HEK293 (cell line): ENCODE measurements at regions not wholly inside any gene's neighbourhood (a gene's known extent, or its start where the extent isn't known, plus 50 kb on each side); places are given as distances from the start of the nearest gene placed in this dataset.

Experiments
- CTCF ChIA-PET: fragments of 350-600 bp; formaldehyde crosslinking; extraction: SDS; loops from one replicate; lab custom pipeline; 2021; ENCODE audit warnings: antibody characterized with exemption; lab: Yijun Ruan, JAX
- POLR2A ChIA-PET: fragments of 300-600 bp; formaldehyde crosslinking; extraction: SDS; loops from one replicate; lab custom pipeline; 2020; ENCODE audit warnings: antibody characterized with exemption, inconsistent platforms; lab: Yijun Ruan, JAX
- H3K27ac ChIP-seq: fragments of 200-500 bp; sonication (Bioruptor generic); 2 replicates; pipeline ENCODE4 v1.5.1; 2014; ENCODE audit warnings: low read depth, low read length, control low read depth, inconsistent platforms; ENCODE audit errors: extremely low read depth
- H3K36me3 ChIP-seq, 2 experiments: fragments of 200-500 bp in 1 of 2; sonication (Bioruptor generic) in 1 of 2; 1 replicate in 1 of 2; 2 replicates in 1 of 2; pipeline ENCODE4 v1.5.1; 2014 to 2017; ENCODE audit warnings: inconsistent platforms in 2 of 2, low read length in 2 of 2; ENCODE audit not compliant: control insufficient read depth in 2 of 2, insufficient read depth in 1 of 2
- H3K4me1 ChIP-seq: fragments of 200-500 bp; sonication (Bioruptor generic); 2 replicates; pipeline ENCODE4 v1.5.1; 2014; ENCODE audit warnings: mild to moderate bottlenecking, low read length, inconsistent platforms; ENCODE audit not compliant: control insufficient read depth, insufficient read depth
- H3K4me3 ChIP-seq: 2 replicates; pipeline ENCODE4 v1.5.1; 2011; ENCODE audit warnings: low read depth, mild to moderate bottlenecking, control low read depth, low read length, moderate library complexity
- H3K9me3 ChIP-seq: fragments of 200-500 bp; sonication (Bioruptor generic); 2 replicates; pipeline ENCODE4 v1.5.1; 2014; ENCODE audit warnings: low read depth, low read length, inconsistent platforms; ENCODE audit not compliant: control insufficient read depth, insufficient read depth
- BCL11B ChIP-seq: fragments of 450-650 bp; formaldehyde crosslinking; IDR thresholded peaks from 2 replicates; pipeline ENCODE4 v1.5.1; 2016; ENCODE audit warnings: low read depth, missing biosample characterization, missing genetic modification characterization
- HOXC10 ChIP-seq: sonication (generic); formaldehyde crosslinking; IDR thresholded peaks from 2 replicates; pipeline ENCODE4 v1.8.1; 2023; ENCODE audit warnings: mild to moderate bottlenecking, missing genetic modification reagents
- MYNN ChIP-seq: fragments of 450-650 bp; formaldehyde crosslinking; IDR thresholded peaks from 2 replicates; pipeline ENCODE4 v1.5.1; 2016; ENCODE audit warnings: missing biosample characterization, missing genetic modification characterization, borderline replicate concordance
- PBX3 ChIP-seq: sonication (generic); formaldehyde crosslinking; IDR thresholded peaks from 2 replicates; pipeline ENCODE4 v1.8.1; 2022; ENCODE audit warnings: mild to moderate bottlenecking, moderate library complexity, missing genetic modification reagents
- SP7 ChIP-seq: fragments of 450-650 bp; formaldehyde crosslinking; IDR thresholded peaks from 2 replicates; pipeline ENCODE4 v1.5.1; 2016; ENCODE audit warnings: missing biosample characterization, missing genetic modification characterization
- ZBTB48 ChIP-seq: fragments of 450-650 bp; formaldehyde crosslinking; IDR thresholded peaks from 2 replicates; pipeline ENCODE4 v1.5.1; 2016; ENCODE audit warnings: missing biosample characterization, missing genetic modification characterization
- ZBTB49 ChIP-seq: fragments of 450-650 bp; formaldehyde crosslinking; IDR thresholded peaks from 2 replicates; pipeline ENCODE4 v1.5.1; 2016; ENCODE audit warnings: missing biosample characterization, missing genetic modification characterization, low read depth
- ZBTB6 ChIP-seq: fragments of 450-650 bp; formaldehyde crosslinking; IDR thresholded peaks from 2 replicates; pipeline ENCODE4 v1.5.1; 2017; ENCODE audit warnings: missing biosample characterization, missing genetic modification characterization
- ZBTB8A ChIP-seq: fragments of 450-650 bp; formaldehyde crosslinking; IDR thresholded peaks from 2 replicates; pipeline ENCODE4 v1.5.1; 2016; ENCODE audit warnings: missing biosample characterization, missing genetic modification characterization
- ZFP41 ChIP-seq: fragments of 450-650 bp; formaldehyde crosslinking; IDR thresholded peaks from 2 replicates; pipeline ENCODE4 v1.5.1; 2016; ENCODE audit warnings: missing biosample characterization, missing genetic modification characterization, borderline replicate concordance
- ZIC2 ChIP-seq: fragments of 450-650 bp; formaldehyde crosslinking; IDR thresholded peaks from 2 replicates; pipeline ENCODE4 v1.5.1; 2016; ENCODE audit warnings: missing biosample characterization, missing genetic modification characterization
- ZNF140 ChIP-seq: fragments of 450-650 bp; formaldehyde crosslinking; IDR thresholded peaks from 2 replicates; pipeline ENCODE4 v1.5.1; 2016; ENCODE audit warnings: missing biosample characterization, missing genetic modification characterization
- ZNF16 ChIP-seq: fragments of 450-650 bp; formaldehyde crosslinking; IDR thresholded peaks from 2 replicates; pipeline ENCODE4 v1.5.1; 2016; ENCODE audit warnings: low read depth, missing biosample characterization, missing genetic modification characterization
- ZNF223 ChIP-seq: fragments of 450-650 bp; formaldehyde crosslinking; IDR thresholded peaks from 2 replicates; pipeline ENCODE4 v1.5.1; 2016; ENCODE audit warnings: missing biosample characterization, missing genetic modification characterization
- ZNF26 ChIP-seq: fragments of 450-650 bp; formaldehyde crosslinking; IDR thresholded peaks from 2 replicates; pipeline ENCODE4 v1.5.1; 2016; ENCODE audit warnings: missing biosample characterization, missing genetic modification characterization
- ZNF280D ChIP-seq: fragments of 450-650 bp; formaldehyde crosslinking; IDR thresholded peaks from 2 replicates; pipeline ENCODE4 v1.5.1; 2016; ENCODE audit warnings: missing biosample characterization, missing genetic modification characterization
- ZNF513 ChIP-seq: fragments of 450-650 bp; IDR thresholded peaks from 2 replicates; pipeline ENCODE4 v1.5.1; 2018; ENCODE audit warnings: missing biosample characterization, missing genetic modification characterization
- ZNF514 ChIP-seq: fragments of 450-650 bp; formaldehyde crosslinking; IDR thresholded peaks from 2 replicates; pipeline ENCODE4 v1.5.1; 2016; ENCODE audit warnings: missing biosample characterization, missing genetic modification characterization
- ZNF580 ChIP-seq: fragments of 450-650 bp; formaldehyde crosslinking; IDR thresholded peaks from 2 replicates; pipeline ENCODE4 v1.5.1; 2016; ENCODE audit warnings: missing biosample characterization, missing genetic modification characterization
- ZNF670 ChIP-seq: fragments of 450-650 bp; formaldehyde crosslinking; IDR thresholded peaks from 2 replicates; pipeline ENCODE4 v1.5.1; 2016; ENCODE audit warnings: missing biosample characterization, missing genetic modification characterization, low read depth
- ZNF843 ChIP-seq: fragments of 450-650 bp; formaldehyde crosslinking; IDR thresholded peaks from 2 replicates; pipeline ENCODE4 v1.5.1; 2016; ENCODE audit warnings: missing biosample characterization, missing genetic modification characterization
- ZSCAN23 ChIP-seq: fragments of 450-650 bp; formaldehyde crosslinking; IDR thresholded peaks from 2 replicates; pipeline ENCODE4 v1.5.1; 2016; ENCODE audit warnings: missing biosample characterization, missing genetic modification characterization
- ZSCAN5A ChIP-seq: fragments of 450-650 bp; formaldehyde crosslinking; IDR thresholded peaks from 2 replicates; pipeline ENCODE4 v1.5.1; 2016; ENCODE audit warnings: missing biosample characterization, missing genetic modification characterization

GRCh38 chr3:177694316-177694715, 497.0 kb upstream of the TBL1XR1 start:
- H3K4me3 ChIP-seq, result no peak overlapping the region
- H3K27ac ChIP-seq, result no peak overlapping the region
- no peaks in the 10 kb centered on the region for H3K36me3 ChIP-seq
- no peaks in the 10 kb centered on the region for H3K9me3 ChIP-seq
- ChIA-PET POLR2A (no interaction called here), CTCF (interaction anchor here (1.6 kb wide), 1 partner anchor 626 kb away, joined by 3 read pairs; no protein-coding TSS in a partner anchor)
- TF ChIP-seq ZNF26, result no peak
- no peak for TF ChIP-seq ZIC2 (tag by site-specific recombination)
- no peak for TF ChIP-seq ZSCAN23 (tag by site-specific recombination)
- TF ChIP-seq MYNN (tag by site-specific recombination), result no peak
- no peak for TF ChIP-seq ZBTB48 (tag by site-specific recombination)
- TF ChIP-seq SP7 (tag by site-specific recombination), result no peak
- TF ChIP-seq ZNF280D (tag by site-specific recombination), result no peak
- TF ChIP-seq ZBTB8A (tag by site-specific recombination), result no peak
- TF ChIP-seq ZFP41 (tag by site-specific recombination), result no peak
- TF ChIP-seq BCL11B (tag by site-specific recombination), result no peak
- TF ChIP-seq ZNF670, result no peak
- TF ChIP-seq ZNF514 (tag by site-specific recombination), result no peak
- TF ChIP-seq ZSCAN5A (tag by site-specific recombination), result no peak
- TF ChIP-seq HOXC10 (CRISPR knock-in tag), result no peak
- H3K4me1 ChIP-seq, result no peaks in the 10 kb centered on the region

- TF ChIP-seq ZNF16 (no peak), ZBTB49 (tag by site-specific recombination) (no peak), ZNF513 (tag by site-specific recombination) (no peak), ZNF223 (no peak), ZBTB6 (tag by site-specific recombination) (no peak), ZNF140 (tag by site-specific recombination) (no peak), ZNF843 (tag by site-specific recombination) (no peak), BCL11B (tag by site-specific recombination) (no peak), ZNF580 (tag by site-specific recombination) (no peak), ZBTB48 (tag by site-specific recombination) (no peak), PBX3 (CRISPR knock-in tag) (no peak)
- Histone ChIP-seq H3K4me3 (no peak overlapping the region), H3K4me1 (no peaks in the 10 kb centered on the region), H3K27ac (no peak overlapping the region), H3K9me3 (no peaks in the 10 kb centered on the region), H3K36me3 (no peaks in the 10 kb centered on the region)
- POLR2A ChIA-PET, result no interaction called here
- CTCF ChIA-PET, result no interaction called here
Observed at GRCh38 chr3:177694951-177695350, 497.7 kb upstream of the TBL1XR1 start.
